ENCODE measurements at regions not wholly inside any gene's neighbourhood (a gene's known extent, or its start where the extent isn't known, plus 50 kb on each side); places are given as distances from the start of the nearest gene placed in this dataset.

DNA sequence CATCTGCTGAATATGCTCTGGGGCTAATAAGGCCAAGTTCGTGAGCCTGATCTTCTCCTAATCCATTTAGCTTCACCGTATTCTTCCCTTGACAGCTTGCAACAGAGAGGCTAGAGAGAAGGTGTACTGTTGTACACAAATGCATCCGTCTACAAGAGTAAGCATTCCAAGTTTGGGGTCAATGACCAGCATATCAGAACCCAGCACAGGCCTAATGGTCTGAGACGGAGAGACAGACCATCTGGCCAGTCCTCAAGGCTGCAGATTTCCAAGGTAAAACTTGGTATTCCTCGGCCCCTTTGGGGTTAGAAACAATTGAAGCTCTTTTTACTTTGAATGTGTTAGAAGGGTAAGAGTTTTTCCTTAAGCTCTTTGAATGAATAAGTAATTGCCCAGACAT is 481.2 kb upstream of the KLF4 start:
- no peak for FAIRE-seq

DNA sequence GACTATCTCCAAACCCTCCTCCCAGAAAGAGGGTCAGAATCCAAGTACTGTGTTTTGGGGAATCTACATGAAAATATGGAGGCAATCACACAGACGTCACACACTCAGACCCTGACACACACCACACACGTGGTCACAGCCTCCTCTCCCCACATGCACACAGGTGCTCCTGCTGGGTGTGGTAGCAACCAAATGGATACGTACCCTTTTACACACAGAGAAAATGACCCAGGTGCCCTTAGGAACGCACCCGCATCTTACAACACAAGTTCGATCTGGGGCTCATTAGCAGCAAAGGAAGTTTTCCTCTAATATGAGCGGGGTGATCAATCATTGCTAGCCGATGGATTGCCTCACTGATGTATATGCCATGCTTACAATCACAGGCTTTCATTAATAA is 480.2 kb upstream of the KLF4 start:
- no peak for FAIRE-seq

DNA sequence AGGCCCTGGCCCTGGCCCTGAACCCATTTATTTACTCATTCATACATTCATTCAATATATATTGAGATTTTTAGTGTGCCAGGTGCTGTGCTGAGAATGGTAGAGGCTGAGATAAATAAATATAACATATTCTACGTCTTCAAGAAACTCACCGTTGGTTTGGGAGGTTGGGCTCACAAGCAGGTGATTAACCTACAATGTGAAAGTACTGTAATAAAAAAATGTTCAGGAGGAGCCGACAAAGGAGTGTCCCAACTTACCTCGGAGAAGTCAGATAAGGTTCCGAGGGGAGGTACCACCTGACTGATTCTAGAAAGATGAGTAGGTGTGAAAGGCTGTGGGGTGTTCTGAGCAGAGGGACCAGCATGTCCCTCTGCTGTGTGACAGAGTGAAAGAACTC is 479.6 kb upstream of the KLF4 start:
- FAIRE-seq, result no peak

GRCh38 chr9:107963246-107963645 is 473.7 kb upstream of the KLF4 start:
- no peak for FAIRE-seq

- FAIRE-seq, result no peak
These were observed 471.3 kb upstream of the KLF4 start for GRCh38 chr9:107960916-107961315.

GRCh38 chr9:107954312-107954711 is 464.7 kb upstream of the KLF4 start:
- FAIRE-seq, result no peak

- no peak for FAIRE-seq
These were observed 464.1 kb upstream of the KLF4 start for GRCh38 chr9:107953556-107954125.

GRCh38 chr9:107952773-107953172 is 463.2 kb upstream of the KLF4 start:
- FAIRE-seq, result no peak

DNA sequence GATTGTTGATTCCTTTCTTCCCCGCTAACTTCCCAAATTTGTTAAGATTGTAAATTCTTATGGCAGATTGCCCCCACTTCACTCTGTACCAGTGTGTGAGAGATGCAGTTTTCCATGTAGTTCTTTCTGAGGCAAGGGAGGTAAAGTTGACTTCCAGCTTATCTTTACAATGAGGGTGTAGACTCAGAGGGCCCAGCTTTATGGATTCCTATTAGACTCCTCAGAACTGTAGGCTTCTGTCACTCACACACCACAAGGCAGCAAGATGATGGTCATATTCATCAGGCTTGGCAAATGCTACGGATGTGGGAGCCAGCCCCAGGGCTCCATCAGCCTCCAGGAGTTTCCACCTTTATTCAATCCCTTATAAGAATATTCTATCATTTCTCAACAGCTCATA is 461.9 kb upstream of the KLF4 start:
- no peak for FAIRE-seq

- no peak for FAIRE-seq
These were observed 459.5 kb upstream of the KLF4 start for GRCh38 chr9:107949061-107949460.

- FAIRE-seq, result no peak
These were observed 459.0 kb upstream of the KLF4 start for GRCh38 chr9:107948601-107949000.

DNA sequence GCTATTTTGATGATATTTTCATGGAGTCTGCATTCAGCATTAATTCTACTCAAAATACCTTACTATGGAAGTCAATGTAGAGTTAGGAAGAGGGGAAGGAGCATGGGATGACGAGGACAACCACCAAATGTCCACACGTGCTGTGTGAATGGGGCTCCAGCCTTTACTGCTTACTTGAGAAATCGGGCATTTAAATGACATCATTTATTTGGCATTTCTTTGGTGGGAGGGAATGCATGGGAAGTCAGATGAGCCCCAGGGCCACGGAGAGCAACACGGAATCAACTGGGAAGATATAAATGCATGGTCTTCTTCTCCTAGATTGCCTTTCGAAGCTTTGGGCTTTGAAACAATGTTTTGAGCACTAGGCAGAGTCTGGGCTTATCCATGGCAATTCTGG is 458.5 kb upstream of the KLF4 start:
- no peak for FAIRE-seq

DNA sequence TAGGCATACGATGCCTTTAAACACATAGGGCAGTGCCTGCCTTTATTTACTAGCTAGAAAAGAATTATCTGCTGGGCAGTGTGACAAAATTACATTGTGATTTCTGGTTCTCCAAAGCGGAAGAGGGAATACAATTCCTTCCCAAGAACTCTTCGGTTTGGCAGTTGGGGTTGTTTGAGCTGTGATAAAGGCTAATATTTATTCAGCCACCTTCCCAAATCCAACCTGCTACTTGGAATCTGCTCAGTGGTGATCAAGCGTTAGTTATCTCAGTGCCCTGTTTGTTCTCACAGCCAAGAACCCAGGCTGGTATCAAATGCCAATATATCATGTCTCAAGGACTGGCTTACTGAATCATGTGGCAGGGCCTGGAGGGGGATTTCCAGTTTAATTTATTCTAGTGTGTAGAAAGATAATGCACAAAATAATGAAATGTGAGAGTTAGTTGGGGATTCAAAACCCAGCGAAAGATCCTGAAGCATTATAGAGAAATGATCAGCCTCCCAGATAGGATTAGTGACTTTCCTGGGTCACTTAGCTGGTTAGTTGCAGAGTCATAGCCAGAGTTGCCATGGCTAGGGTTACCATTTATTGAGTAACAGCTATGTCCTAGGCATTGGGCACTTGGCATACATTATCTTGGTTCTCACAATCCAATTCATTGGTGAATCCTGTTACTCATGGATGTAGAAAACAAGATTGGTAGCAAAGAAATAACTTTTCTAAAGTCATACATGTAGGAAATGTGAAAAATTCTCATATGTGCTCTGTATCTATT is 457.0 kb upstream of the KLF4 start:
- no peak for FAIRE-seq

GRCh38 chr9:107945961-107946360 is 456.4 kb upstream of the KLF4 start:
- FAIRE-seq, result no peak

GRCh38 chr9:107945493-107945892 is 455.9 kb upstream of the KLF4 start:
- FAIRE-seq, result no peak

GRCh38 chr9:107944387-107944786 is 454.8 kb upstream of the KLF4 start:
- no peak for FAIRE-seq

- no peak for FAIRE-seq
These were observed 454.3 kb upstream of the KLF4 start for GRCh38 chr9:107943901-107944300.

GRCh38 chr9:107942856-107943255 is 453.3 kb upstream of the KLF4 start:
- no peak for FAIRE-seq

DNA sequence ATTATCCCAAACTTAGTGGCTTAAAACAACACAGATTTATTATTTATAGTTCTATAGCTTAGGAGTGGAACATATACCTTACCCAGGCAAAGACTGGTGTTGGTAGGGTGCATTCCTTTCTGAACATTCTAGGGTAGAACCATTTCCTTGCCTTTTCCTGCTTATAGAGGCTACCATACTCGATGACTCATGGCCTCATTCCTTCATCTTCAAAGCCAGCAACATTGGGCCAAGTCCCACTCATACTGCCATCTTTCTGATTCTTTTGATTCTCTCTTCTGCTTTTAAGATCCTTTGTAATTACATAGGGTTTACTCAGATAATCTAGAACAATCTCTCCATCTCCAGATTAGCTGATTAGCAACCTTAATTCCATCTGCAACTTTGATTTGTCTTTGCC is 452.7 kb upstream of the KLF4 start:
- no peak for FAIRE-seq

DNA sequence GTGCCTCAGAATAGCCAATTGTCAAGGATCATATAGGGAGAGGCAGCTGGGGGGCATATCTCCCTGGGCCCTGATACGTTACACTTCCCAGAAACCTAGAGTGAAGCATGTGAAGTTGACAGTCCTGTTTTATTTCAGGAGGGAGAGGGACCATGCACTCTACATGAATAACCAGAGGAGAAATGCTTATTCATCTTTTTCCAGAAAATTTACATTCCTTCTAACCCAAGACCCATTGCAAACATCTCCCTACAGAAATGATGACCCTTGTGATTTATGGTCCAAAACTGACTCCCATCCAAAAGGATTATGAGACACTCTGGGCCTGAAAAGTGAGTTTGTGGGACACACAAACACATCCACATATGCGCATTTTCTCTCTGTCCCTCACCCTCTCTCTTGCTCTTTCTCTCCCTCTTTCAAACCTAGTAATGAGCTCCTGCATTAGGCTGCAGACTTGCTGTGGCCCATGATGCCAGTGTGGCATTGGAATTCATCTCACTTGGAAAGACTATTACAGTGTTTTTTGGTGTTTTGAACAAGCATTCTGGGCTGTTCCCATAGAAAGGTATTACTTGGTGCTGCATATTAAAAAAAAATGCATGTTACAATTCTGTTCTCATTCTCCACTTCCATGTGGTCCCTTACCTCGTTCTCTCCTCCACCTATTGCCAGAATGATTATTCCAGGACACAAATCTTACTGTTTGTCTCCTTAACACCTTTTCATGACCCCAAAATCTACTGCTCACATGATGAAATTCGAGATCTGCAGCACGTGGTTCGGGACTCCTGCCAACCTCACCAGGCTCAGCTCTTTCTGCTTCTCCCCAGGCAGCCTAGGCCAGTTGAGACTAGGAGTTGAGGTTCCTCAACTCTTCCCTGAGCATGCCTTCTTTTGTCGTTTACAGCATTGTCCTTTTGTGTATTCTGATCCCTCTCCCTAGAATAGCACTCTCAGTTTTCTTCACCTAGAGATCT is 451.3 kb upstream of the KLF4 start:
- no peak for FAIRE-seq

DNA sequence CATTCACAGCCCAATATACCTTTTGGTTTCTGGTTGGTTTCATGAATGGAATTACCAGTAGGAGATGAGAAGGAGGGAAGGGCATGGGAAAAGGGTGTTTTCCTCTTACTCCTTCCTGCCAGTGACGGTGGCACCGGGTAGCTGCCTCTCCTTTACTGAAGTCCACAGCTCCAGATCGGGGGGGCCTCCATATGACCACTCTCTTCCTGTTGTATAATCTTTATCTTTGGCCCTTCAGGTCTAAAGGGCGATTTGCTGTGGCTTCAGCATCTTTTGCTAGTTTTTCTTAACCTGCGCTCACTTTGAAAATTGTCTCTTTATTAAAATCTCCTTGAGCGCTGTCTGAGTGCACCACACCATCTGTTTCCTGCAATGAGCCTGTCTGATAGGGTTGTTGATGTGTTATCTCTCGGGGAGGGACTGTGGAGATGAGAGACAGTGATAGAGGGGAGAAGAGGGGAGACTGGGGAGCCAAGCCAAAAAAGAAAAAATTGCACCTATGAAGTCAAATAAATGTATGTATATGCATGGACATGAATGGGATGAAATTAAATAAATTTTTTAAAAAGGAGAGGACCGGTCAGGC is 449.3 kb upstream of the KLF4 start:
- FAIRE-seq, result no peak

GRCh38 chr9:107935931-107936330 is 446.4 kb upstream of the KLF4 start:
- FAIRE-seq, result no peak

GRCh38 chr9:107933516-107933915 is 443.9 kb upstream of the KLF4 start:
- no peak for FAIRE-seq

Data from G401.6 (cell line).